ENCODE measurements at regions not wholly inside any gene's neighbourhood (a gene's known extent, or its start where the extent isn't known, plus 50 kb on each side); places are given as distances from the start of the nearest gene placed in this dataset.
"Not testable (repeated sequence)": the region's sequence is repeated elsewhere in the genome, so short reads cannot be mapped to it uniquely, and the experiment has no call there.

DNA sequence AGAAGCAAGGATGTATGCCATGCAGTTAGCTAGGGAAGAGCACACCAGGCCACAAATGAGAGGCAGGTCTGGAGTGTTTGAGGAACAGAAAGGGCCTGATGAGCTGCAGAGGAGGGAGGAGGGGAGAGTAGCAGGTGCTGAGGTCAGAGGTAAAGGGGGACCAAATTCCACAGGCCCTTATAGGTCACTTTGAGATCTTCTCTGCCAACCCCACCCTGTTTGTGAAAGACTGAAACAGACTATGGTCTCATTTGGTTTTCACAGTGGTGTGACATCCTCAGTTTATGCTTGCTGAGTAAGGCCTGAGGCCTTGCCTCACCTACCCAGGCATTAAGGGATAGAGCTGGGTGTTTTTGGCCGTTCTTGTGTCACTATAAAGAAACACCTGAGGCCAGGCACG is 187.7 kb upstream of the MYLIP start:
- intact Hi-C loops (cut with DNase I) = no loop called here
- 89% methylated on average over 2 of the region's 2 CpGs for WGBS
- Histone ChIP-seq H3K36me3 (no peaks in the 10 kb centered on the region), H3K4me1 (replicated peaks) (no peaks in the 10 kb centered on the region), H3K9me3 (no peaks in the 10 kb centered on the region), H3K27me3 (replicated peaks; ENCODE audit: insufficient read depth) (no peaks in the 10 kb centered on the region), H3K4me3 (no peak overlapping the region), H3K27ac (no peak overlapping the region)
- no peak for TF ChIP-seq POLR2AphosphoS5 (IDR thresholded peaks at IDR 0.05)
- TF ChIP-seq CTCF (IDR thresholded peaks at IDR 0.05) = no peak
- TF ChIP-seq POLR2A (IDR thresholded peaks at IDR 0.05) = no peak
- no peak for DNase-seq (ENCODE audit: low spot score)

- DNase-seq (ENCODE audit: low spot score) = no peak
- H3K27me3 ChIP-seq (replicated peaks; ENCODE audit: insufficient read depth) = no peaks in the 10 kb centered on the region
- H3K4me3 ChIP-seq = no peak overlapping the region
- intact Hi-C loops (cut with DNase I) = no loop called here
- H3K27ac ChIP-seq = no peak overlapping the region
- H3K9me3 ChIP-seq = no peaks in the 10 kb centered on the region
- 80% methylated on average over 3 of the region's 3 CpGs for WGBS
- no peaks in the 10 kb centered on the region for H3K36me3 ChIP-seq
- H3K4me1 ChIP-seq (replicated peaks) = no peaks in the 10 kb centered on the region
- TF ChIP-seq POLR2AphosphoS5 (IDR thresholded peaks at IDR 0.05) (no peak), POLR2A (IDR thresholded peaks at IDR 0.05) (no peak), CTCF (IDR thresholded peaks at IDR 0.05) (no peak)
These were observed 190.8 kb upstream of the MYLIP start for GRCh38 chr6:15938107-15938506.

- intact Hi-C loops (cut with DNase I) = no loop called here
- 96% methylated on average over 3 of the region's 3 CpGs for WGBS
These were observed 191.3 kb upstream of the MYLIP start for GRCh38 chr6:15937602-15938001.

GRCh38 chr6:15936503-15936902 is 192.4 kb upstream of the MYLIP start:
- WGBS = 64% methylated on average over 1 of the region's 1 CpG
- Histone ChIP-seq H3K9me3 (no peaks in the 10 kb centered on the region), H3K4me1 (replicated peaks) (no peaks in the 10 kb centered on the region), H3K27ac (no peak overlapping the region), H3K4me3 (no peak overlapping the region), H3K36me3 (no peaks in the 10 kb centered on the region), H3K27me3 (replicated peaks; ENCODE audit: insufficient read depth) (no peaks in the 10 kb centered on the region)
- DNase-seq (ENCODE audit: low spot score) = no peak
- TF ChIP-seq POLR2AphosphoS5 (IDR thresholded peaks at IDR 0.05) (no peak), CTCF (IDR thresholded peaks at IDR 0.05) (no peak), POLR2A (IDR thresholded peaks at IDR 0.05) (no peak)
- intact Hi-C loops (cut with DNase I) = no loop called here

More at GRCh38 chr6:15937602-15938001, 191.3 kb upstream of the MYLIP start:
- Histone ChIP-seq H3K4me1 (replicated peaks) (no peaks in the 10 kb centered on the region), H3K9me3 (no peaks in the 10 kb centered on the region), H3K4me3 (no peak overlapping the region), H3K27me3 (replicated peaks; ENCODE audit: insufficient read depth) (no peaks in the 10 kb centered on the region), H3K27ac (no peak overlapping the region), H3K36me3 (no peaks in the 10 kb centered on the region)
- TF ChIP-seq POLR2A (IDR thresholded peaks at IDR 0.05) (no peak), CTCF (IDR thresholded peaks at IDR 0.05) (no peak), POLR2AphosphoS5 (IDR thresholded peaks at IDR 0.05) (no peak)
- no peak for DNase-seq (ENCODE audit: low spot score)

DNA sequence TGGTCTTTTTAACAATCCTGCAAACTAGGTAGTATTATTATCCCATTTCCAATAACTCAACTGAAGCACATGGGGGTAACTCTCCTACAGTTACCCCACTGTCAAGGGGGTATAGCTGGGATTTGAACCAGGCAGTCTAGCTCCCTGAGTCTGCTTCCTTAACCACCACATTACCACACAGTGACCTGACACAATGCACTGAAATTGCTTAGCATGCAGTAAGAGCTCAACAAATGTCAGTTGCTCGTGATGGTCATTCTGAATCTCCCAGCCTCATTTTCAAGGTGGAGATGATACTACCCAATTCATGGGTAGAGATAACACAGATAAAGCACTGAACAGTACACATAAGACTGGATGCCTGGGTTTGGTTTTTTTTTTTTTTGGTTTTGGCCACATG is 193.2 kb upstream of the MYLIP start:
- no peak for TF ChIP-seq CTCF (IDR thresholded peaks at IDR 0.05)
- no peak for TF ChIP-seq POLR2A (IDR thresholded peaks at IDR 0.05)
- no peak for TF ChIP-seq POLR2AphosphoS5 (IDR thresholded peaks at IDR 0.05)
- 95% methylated on average over 1 of the region's 1 CpG for WGBS
- intact Hi-C loops (cut with DNase I) = no loop called here

GRCh38 chr6:15931697-15932096 is 197.2 kb upstream of the MYLIP start:
- H3K27me3 ChIP-seq (replicated peaks; ENCODE audit: insufficient read depth); intact Hi-C loops (cut with DNase I); H3K4me3 ChIP-seq; H3K27ac ChIP-seq; H3K36me3 ChIP-seq; DNase-seq (ENCODE audit: low spot score); H3K4me1 ChIP-seq (replicated peaks); H3K9me3 ChIP-seq: not testable (repeated sequence)
- 90% methylated on average over 6 of the region's 6 CpGs for WGBS

More for the DNA sequence above, 193.2 kb upstream of the MYLIP start:
- no peaks in the 10 kb centered on the region for H3K4me1 ChIP-seq (replicated peaks)
- no peaks in the 10 kb centered on the region for H3K27me3 ChIP-seq (replicated peaks; ENCODE audit: insufficient read depth)
- no peaks in the 10 kb centered on the region for H3K36me3 ChIP-seq
- H3K9me3 ChIP-seq = no peaks in the 10 kb centered on the region
- no peak for DNase-seq (ENCODE audit: low spot score)
- H3K27ac ChIP-seq = no peak overlapping the region
- no peak overlapping the region for H3K4me3 ChIP-seq

Measured in prostate gland (tissue), 2 donors.